ENCODE measurements at regions not wholly inside any gene's neighbourhood (a gene's known extent, or its start where the extent isn't known, plus 50 kb on each side); places are given as distances from the start of the nearest gene placed in this dataset.

- no peak for TF ChIP-seq POLR2A (IDR thresholded peaks at IDR 0.05; ENCODE audit: low read depth, low read length)
- no peak for TF ChIP-seq POLR2AphosphoS5 (IDR thresholded peaks at IDR 0.05; ENCODE audit: low read depth, low read length)
- no peak for TF ChIP-seq TAF1 (IDR thresholded peaks at IDR 0.05; ENCODE audit: borderline replicate concordance, low read depth, low read length)
Observed at GRCh38 chr21:31509194-31510017, 150.1 kb upstream of the SOD1 start.
